Prostate gland (tissue), 2 donors: ENCODE measurements at regions not wholly inside any gene's neighbourhood (a gene's known extent, or its start where the extent isn't known, plus 50 kb on each side); places are given as distances from the start of the nearest gene placed in this dataset.

Source experiments
- CTCF ChIP-seq, 4 experiments: fragments of 200-600 bp in 2 of 4; fragments of 450-650 bp in 2 of 4; sonication (generic) in 2 of 4; IDR thresholded peaks; 1 replicate in 3 of 4; 2 replicates in 1 of 4; pipeline ENCODE4 v1.5.1; 2016 to 2019; ENCODE audit warnings: antibody characterized with exemption in 4 of 4, mild to moderate bottlenecking in 2 of 4, moderate library complexity in 2 of 4
- POLR2AphosphoS5 ChIP-seq: sonication (generic); formaldehyde crosslinking; IDR thresholded peaks from one replicate; pipeline ENCODE4 v1.6.1; 2017; ENCODE audit warnings: antibody characterized with exemption

- TF ChIP-seq POLR2AphosphoS5 (no peak), CTCF (IDR thresholded peaks at IDR 0.05) (no peak)
Measured at GRCh38 chr2:209121691-209122090, 302.2 kb upstream of the MAP2 start.
